Mucosa of gallbladder (tissue), 1 donor: ENCODE measurements at regions not wholly inside any gene's neighbourhood (a gene's known extent, or its start where the extent isn't known, plus 50 kb on each side); places are given as distances from the start of the nearest gene placed in this dataset.

Experiments used
- DNase-seq: peaks from one replicate; pipeline ENCODE4 v3.0.0-alpha.2; 2020; ENCODE audit warnings: low spot score
- donor health status: DM: no; HTN: no; CAD: no.

DNA sequence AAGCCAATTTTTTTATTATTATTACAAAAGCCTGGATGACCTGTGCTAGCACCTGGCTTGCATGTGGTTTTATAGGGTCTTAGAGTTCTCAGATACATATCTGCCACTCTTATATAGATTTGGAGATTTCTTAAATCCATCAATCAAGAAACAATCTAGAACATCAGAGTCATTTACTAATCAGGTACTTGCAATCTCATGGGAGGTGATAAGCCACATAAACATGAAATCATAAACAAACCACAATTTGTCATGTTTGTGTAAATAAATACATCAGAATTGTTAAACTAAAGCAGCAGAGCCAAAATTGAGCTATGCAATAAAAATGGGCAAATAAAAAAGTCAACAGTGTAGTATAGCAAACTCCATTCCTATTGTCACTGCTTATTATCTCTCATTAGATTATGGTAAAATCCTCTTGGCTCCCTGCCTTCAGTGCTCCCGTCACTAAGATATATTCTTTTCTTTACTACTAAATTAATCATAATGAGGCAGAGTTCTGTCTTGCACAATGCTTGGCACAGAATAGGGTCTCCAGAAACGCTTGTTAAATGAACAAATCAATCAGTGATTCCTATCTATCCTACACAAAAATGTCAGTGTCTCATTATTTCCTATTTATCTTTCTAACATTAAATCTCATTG, 108.7 kb upstream of the TTC29 start:
- no peak for DNase-seq

DNA sequence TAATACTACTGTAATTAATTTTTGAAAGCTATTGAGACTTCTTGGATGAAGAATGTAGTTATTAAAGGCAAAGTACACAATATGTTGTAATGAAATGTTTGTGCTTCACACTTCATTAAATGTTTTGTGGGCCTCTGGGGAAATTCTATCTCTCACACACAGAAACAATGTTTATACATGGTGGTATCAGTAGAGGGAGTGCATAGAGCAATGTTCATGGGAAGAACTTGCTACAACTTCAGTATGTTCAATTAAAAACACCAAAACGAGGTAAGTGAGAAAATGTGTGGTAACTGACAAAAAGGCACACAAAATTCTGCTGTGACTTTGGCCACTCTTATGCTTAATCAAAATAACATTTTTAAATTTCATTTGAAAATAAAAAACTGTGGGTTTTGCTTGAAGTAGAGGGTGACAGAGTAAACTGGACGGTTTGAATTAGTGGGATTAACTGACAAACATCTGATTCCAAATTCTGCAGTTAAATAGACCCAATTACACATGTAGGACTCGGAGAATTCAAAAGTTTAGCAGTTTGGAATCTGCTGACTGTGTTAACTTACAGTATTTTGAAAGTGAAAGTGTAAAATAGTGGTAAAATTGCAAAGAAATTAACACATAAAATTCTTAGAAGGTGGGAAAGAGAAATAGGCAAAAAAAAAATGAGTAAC, 111.4 kb upstream of the TTC29 start:
- DNase-seq: no peak

DNA sequence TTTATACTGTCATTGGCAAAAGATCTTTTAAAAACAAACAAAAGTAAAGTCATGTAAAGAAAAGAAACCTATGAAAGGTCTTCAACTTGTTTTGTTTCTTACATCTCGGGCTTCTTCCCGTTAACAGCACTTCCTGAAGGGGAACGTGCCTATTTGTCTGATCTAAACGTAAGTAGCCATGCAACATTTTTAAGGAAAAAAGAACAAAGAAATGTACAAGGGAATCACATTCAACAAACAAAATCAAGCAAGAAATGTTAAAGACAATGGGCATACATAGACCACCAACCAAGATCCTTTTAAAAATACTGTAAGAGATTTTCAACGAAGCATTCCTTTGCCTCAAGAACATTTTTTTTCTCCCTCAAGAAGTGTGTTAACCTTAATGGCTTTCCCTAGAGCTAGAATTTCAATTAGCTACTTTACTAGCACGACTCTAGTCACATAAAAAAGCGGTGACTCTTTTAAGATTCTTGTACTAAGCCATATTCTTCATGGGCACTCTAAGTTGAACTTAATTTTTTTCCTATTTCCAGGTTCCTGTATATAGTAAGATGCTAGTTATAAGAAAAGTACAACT, 112.0 kb upstream of the TTC29 start:
- no peak for DNase-seq

DNA sequence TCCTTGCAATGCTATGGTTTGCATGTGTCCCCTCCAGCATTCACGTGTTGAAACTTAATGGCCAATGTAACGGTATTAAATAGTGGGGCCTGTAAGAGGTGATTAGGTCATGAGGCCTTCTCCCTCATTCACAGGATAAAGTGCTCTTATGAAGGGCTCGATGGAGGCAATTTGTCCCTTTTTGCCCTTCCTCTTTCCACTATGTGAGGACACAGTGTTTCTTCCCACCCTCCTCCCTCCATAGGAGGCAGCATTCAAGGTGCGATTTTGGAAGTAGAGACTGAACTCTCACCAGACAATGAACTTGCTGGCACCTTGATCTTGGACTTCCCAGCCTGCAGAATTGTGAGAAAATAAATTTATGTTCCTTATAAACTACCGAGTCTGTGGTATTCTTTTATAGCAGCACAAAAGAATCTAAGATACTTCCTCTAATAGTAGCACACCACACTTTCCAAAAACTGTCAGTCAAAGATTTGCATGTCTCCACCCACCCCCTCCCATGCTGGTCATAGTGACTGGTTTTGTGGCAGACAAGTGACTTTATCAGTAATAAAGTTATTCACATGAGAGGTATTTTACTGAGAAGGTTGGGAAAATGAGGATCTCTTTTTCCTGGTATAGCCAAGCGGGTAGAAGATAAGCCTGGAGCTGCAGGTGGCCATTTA, 113.5 kb upstream of the TTC29 start:
- DNase-seq: no peak

DNA sequence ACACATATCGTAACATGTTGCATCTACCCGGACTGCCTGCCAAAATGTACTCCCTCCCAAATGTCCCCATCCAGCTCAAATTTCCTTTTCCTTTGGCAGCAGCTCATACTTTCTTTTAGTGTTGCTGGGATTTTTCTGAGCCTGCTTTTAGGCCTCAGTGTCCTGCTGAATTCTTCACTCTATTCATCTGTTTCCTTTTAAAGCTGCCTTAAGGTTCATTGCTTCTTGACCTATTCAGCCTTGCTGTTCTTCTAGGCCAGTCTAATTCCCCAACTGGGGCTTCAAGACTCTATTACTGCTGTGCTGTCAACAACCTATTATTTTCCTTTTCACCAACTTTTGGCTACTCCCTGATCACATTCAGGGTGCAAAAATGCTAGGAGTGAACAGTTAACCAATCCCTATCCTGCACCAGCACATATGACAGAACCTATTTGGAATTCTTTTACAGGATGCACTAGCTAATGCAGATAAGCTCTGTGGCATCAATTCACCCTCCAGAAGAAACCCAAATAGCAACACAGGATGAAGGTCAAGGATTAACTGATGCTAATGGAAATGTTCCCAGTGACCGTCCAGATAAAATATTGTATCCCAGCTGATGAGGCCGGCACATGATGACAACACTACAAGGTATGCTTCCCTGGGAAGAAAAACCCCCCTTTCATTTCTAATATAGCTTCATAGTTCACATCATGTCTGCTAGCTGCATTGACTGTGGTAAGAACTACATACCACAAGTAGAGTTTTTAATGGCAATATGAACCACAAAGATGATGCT, 114.7 kb upstream of the TTC29 start:
- no peak for DNase-seq

DNA sequence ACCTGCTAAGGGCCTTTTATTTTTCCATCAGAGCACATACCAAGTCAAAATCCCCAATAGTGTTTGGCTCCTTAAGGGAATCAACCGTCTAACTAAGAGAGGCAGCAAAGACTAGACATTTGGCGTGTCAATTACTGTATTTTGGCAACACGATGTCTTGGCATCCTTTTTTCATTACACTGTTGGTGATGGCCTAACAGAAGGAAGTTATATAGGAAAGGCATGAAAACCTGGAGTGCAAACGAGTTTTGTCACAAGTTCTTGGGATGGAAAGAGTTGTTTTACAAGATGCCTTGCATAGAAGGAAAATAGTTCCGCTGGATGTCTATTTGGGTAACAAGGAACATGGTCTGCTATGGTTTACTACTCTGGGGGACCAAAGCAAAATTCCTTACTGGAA, 119.2 kb upstream of the TTC29 start:
- no peak for DNase-seq

DNA sequence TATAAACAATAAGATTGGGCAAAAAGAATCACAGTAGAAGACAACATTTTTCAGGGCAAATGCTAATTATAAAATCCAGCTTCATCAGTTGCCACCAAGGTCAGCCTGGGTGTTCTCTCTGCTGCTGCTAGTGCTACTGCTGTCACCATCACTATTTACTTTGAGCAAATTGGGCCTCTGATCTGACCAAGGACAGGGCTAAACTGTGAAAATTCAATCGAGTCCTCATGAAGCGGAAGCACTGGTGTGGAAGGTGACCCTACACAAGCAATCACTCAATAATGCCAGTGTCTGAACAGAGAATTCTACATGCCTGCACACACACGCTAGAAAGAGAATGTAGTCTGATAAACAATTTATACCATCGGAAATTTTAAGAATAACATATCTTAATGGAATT, 122.9 kb upstream of the TTC29 start:
- DNase-seq: no peak

DNA sequence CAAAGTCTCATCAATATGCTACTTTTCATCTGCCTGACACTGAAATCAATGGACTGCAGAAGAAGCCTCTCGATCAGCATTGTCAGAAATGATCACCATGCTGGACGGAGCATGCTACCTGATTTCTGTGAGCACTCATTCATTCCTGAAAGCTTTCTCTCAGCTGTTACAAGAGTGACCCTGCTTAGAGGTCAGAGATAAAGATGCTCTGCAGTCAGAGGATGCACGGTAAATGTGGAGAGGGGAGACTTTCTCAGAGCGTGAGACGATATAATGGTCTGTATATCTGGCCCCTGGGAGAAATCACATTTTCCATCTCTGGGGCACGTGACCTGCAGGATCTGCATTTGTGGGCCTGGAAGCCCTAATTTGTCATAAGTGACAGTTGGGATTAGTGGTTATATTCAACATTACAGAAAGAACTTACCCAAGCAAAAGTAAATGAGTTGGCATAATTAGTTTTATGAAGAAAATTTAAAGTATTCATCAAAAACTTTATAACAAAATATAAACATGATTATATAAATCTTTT, 125.6 kb upstream of the TTC29 start:
- DNase-seq: no peak

DNA sequence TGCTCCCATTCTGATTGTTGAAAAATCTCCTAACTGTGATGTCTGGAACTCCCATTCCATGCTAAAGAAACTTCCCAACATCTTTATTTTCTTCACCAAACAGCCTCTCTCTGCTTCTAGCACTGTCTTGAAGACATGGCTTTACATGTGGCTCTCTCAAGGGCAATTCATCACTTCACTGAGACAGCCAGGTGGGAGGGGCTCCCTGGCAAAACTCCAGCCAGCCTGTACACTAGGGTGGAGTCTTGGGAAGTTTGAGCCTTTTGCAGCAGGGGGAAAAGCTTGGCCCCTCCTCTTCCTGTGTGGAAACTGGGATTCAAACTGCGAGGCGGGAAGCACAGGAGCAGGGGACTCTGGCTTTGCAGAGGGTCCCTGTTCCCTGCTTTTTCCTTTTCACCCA, 130.5 kb upstream of the TTC29 start:
- no peak for DNase-seq

DNA sequence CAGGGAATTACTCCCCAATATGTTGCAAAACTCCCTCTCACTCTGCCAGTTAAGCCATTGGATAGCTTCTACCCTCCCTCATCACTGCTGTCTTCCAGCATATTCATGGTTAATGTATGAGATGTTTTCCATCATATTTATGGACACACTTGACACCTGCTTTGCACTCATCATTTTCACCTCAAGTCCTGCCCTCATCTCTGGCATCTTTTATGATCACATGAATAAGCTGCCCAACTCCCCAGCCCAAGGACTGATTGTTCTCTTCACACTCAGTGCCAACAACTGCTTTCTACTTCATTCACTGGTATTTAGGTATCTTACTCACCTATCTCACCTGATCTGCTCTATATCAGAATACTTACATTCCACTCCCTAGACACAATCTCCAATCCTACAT, 131.1 kb upstream of the TTC29 start:
- no peak for DNase-seq

DNA sequence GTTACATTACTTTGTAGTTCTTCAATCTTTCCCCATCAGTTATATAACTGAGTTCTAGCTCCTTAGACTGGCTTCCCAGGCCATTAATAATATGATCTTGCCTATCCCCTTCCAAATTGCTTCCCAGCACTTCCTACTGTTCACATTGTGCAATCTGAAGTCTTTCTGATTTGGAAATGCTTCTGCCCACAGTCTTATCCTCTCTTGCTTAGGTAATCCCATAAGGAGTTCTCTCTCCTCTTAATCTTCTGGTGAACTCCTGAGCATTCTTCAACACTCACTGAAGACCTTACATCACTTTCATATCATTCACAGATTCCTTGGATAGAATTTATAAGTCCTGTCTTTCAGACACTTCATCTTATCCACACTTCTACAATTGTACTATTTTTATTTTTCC, 132.7 kb upstream of the TTC29 start:
- no peak for DNase-seq

DNA sequence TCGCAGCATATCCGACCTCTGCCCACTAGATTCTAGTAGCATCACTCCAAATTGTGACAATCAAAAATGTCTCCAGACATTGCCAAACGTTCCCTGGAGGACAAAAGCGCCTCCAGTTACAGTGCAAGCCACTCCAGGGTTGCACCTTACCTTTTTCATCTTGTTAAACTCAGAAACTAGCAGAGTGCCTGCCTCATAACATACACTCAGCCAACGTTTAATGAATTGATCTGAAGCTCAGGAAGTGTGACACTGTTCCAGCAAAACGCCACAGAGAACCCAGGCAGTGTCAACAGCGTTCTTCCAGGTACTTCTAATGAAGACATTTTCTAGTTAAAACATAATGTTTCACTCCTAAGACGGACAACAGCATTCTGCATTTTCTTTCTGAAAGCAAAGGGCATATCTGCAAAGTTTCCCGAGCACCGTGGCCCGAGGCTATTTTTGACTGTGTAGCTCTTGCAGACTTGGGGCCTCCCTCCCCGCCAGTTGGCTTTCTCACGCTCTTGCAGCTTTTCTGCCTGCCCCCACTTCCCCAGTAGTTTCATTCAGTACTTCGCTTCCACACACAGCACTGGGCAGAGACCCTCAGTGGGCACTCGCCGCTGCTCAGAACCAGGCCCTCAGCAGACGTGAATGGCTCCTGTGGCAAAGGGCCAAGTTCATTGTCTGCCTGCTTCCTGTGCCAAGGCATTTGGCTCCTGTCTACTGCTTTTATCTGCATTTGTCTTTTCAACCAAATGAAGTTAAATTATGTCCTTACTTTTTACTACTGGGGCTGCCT, 133.4 kb upstream of the TTC29 start:
- no peak for DNase-seq

DNA sequence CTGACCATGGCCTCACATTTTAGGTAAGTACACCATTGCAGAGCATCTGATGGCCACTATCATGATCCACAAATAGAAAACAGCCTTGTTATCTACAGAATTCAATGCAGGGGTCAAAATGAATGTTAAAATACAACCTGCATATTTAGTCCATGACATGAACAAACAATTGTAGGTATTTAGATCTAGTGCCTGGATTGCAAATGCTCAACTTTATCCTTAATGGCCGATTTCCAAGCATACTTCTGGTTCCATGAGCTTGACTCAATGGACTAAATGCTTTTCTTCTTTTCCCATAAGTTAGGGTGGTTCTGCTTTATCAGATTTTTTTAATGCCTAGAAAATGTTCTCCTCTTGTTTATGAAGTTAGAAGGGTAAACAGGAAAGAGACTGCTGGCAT, 139.2 kb upstream of the TTC29 start:
- DNase-seq: no peak

DNA sequence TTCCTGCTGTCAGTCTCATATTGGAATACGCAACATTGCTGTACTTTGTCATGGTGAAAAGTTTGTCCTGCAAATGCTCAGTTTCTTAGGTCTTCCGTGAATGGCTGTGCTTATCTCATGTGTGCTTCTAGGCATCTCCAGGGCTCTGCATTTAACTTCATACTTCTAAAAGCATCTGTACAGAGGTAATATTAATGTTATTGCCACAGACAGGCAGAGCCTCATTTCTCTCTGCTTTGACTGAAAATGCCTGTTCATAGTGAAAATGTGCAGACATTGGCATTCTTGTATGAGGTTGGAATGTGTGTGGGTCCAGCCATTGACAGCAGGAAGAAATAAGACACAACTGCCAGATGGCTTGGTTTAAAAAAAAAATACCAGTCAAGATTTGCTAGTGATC, 140.1 kb upstream of the TTC29 start:
- no peak for DNase-seq

DNA sequence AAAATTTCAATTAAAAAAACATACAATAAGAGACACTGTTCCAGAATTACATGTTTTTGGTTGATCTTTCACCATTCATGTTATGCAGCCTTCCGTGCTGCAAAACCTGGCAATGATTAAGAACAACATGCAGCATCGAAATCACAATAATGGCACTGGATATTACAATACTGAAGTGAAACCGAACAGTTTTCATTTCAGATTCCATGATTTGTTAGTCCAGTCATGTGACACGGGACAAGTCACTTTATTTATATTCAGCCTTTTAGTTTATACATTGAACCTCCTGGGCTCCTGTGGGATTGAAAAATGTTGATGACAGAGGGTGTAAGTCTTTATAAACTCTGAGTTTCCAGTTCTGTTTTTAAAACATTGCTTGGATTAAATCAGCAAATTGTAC, 142.5 kb upstream of the TTC29 start:
- DNase-seq: no peak

DNA sequence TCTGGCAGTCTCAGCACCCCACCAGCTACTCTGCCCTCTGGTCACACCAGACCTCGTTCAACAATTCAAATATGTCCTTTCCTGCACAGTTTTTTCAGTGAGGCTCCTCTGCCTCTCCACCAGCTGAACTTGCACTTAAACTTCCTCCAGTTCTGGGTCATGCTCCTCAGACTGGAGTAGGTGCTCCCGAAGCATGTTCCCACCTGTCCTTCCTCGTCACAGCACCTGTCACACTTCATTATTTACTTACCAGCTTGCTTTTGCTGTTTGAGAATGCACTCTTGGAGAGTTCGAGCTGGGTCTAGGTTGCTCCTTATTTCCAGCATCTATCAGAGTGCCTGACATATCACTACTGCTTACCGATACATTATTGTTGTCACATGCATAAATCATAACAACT, 144.8 kb upstream of the TTC29 start:
- no peak for DNase-seq

DNA sequence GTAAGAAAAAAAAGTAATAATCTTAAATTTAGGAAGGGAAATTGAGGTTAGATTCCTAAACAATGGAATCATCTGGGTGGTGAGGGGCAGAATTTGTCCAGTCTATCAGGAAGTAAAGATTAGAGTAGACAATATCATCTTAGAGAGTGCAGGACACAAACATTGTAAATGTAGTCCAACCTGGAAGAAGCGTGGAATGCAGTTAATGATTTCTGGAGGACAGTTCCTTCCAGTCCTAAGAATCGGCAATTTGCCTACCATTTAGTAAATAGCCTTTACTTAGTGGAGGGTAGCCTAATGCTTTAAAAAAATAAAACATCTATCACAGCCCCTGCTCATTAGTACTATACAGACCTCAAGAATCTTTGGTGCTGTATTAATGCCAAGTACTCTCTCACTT, 147.5 kb upstream of the TTC29 start:
- no peak for DNase-seq

DNA sequence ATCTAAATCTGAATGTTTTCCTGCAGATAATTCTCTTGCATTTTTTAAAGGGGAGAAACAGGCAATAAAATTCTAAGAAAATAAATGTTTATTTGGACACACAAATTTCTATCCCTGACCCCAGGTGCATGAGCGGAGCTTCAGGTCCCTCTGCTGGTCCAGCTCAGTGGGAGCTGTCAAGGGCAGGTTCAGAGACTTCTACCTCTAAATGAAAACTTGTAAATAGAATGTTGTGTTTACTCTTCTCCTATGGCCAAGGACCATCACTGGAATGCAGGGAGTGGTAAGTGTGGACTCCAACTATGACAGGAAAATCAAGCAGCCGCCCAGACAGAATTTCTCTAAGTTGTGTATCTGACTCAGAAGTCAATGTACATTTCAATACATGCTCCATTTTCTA, 148.6 kb upstream of the TTC29 start:
- DNase-seq: no peak

DNA sequence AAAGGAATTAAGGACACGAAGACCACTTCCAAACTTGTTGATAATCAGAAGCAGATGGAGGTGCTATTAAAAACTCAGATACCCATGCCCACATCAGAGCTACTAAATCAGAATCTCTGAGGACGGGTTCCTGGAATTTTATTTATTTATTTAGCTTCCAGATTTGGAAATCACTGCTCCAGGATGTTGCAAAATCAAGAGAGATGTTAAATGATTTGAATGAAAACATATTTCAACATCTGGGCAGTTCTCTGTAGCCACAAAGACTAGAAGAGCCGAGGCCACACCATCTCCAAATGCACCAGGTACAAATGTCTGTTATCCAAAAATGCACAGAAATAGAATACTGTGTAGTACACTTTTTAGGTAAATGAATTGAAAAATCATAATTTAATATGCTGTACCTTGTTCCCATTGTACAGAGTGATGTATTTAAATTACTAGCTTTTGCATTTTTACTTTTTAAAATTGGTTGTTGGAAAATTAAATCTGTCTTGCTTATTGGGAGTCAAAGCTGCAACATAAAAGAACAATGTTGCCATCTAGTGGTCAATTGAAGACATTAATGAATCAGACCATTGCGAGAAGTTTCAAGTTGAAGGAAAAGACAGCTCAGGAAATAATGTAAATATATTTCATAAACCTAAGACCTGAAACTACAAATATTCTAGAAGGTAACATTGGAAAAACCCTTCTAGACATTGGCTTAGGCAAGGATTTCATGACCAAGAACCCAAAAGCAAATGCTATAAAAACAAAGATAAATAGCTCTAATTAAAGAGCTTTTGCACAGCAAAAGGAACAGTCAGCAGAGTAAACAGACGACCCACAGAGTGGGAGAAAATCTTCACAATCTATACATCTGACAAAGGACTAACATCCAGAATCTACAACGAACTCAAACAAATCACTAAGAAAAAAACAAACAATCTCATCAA, 151.3 kb upstream of the TTC29 start:
- no peak for DNase-seq

DNA sequence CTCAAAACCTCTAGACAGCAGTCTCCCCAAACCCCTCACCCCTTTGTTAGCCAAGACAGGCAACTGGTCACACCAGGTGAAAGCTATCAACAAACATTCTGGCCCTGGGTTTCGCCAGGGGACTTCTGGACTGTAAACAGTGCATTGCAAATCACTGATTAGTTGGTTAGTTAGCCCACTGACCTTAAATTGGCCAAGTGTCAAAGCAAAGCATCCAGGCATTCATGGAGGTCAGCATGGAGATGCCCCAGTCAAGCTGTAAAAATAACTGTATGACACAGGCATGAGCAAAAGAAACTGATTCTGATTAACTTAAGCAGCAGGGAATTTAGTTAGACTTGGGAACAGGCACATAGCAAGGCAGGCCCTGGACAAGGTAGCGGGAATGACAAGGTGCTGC, 156.0 kb upstream of the TTC29 start:
- no peak for DNase-seq
